Esophagus muscularis mucosa (tissue), 2 donors: ENCODE measurements at regions not wholly inside any gene's neighbourhood (a gene's known extent, or its start where the extent isn't known, plus 50 kb on each side); places are given as distances from the start of the nearest gene placed in this dataset.

Experiments
- EP300 ChIP-seq: sonication (generic); formaldehyde crosslinking; IDR thresholded peaks from one replicate; pipeline ENCODE4 v1.6.1; 2017; ENCODE audit warnings: antibody characterized with exemption
- POLR2A ChIP-seq: fragments of 450-650 bp; IDR thresholded peaks from one replicate; pipeline ENCODE4 v1.6.1; 2017; ENCODE audit warnings: antibody characterized with exemption, moderate library complexity, mild to moderate bottlenecking, low read depth

- TF ChIP-seq POLR2A, result no peak
- TF ChIP-seq EP300, result no peak
These were observed 324.0 kb upstream of the UBE2E3 start for GRCh38 chr2:180656455-180656847.
